Panc1 (cell line): ENCODE measurements at regions not wholly inside any gene's neighbourhood (a gene's known extent, or its start where the extent isn't known, plus 50 kb on each side); places are given as distances from the start of the nearest gene placed in this dataset.

Experiments
- TCF7L2 ChIP-seq: IDR thresholded peaks from 2 replicates; pipeline ENCODE4 v1.6.1; 2011; ENCODE audit warnings: mild to moderate bottlenecking, low read depth, low read length, inconsistent platforms
- TF ChIP-seq, protein P1 (sequence below), 2 experiments: IDR thresholded peaks; 2 replicates each; pipeline ENCODE4 v1.6.1; 2011 to 2012; ENCODE audit warnings: low read depth in 2 of 2, control low read depth in 1 of 2, low read length in 1 of 2, mild to moderate bottlenecking in 1 of 2, moderate library complexity in 1 of 2; ENCODE audit not compliant: insufficient read depth in 1 of 2
- TF ChIP-seq, protein P2 (sequence below): fragments of 450-650 bp; IDR thresholded peaks from 2 replicates; pipeline ENCODE4 v1.5.1; 2017; ENCODE audit warnings: mild to moderate bottlenecking

GRCh38 chr2:53569957-53570727 is 197.5 kb upstream of the CHAC2 start:
- TF ChIP-seq, protein P1, sequence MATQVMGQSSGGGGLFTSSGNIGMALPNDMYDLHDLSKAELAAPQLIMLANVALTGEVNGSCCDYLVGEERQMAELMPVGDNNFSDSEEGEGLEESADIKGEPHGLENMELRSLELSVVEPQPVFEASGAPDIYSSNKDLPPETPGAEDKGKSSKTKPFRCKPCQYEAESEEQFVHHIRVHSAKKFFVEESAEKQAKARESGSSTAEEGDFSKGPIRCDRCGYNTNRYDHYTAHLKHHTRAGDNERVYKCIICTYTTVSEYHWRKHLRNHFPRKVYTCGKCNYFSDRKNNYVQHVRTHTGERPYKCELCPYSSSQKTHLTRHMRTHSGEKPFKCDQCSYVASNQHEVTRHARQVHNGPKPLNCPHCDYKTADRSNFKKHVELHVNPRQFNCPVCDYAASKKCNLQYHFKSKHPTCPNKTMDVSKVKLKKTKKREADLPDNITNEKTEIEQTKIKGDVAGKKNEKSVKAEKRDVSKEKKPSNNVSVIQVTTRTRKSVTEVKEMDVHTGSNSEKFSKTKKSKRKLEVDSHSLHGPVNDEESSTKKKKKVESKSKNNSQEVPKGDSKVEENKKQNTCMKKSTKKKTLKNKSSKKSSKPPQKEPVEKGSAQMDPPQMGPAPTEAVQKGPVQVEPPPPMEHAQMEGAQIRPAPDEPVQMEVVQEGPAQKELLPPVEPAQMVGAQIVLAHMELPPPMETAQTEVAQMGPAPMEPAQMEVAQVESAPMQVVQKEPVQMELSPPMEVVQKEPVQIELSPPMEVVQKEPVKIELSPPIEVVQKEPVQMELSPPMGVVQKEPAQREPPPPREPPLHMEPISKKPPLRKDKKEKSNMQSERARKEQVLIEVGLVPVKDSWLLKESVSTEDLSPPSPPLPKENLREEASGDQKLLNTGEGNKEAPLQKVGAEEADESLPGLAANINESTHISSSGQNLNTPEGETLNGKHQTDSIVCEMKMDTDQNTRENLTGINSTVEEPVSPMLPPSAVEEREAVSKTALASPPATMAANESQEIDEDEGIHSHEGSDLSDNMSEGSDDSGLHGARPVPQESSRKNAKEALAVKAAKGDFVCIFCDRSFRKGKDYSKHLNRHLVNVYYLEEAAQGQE (IDR thresholded peaks at IDR 0.05; ENCODE audit: insufficient read depth in 1 of 2, low read depth in 2 of 2, low read length in 1 of 2), result no peak
- TF ChIP-seq, protein P2, sequence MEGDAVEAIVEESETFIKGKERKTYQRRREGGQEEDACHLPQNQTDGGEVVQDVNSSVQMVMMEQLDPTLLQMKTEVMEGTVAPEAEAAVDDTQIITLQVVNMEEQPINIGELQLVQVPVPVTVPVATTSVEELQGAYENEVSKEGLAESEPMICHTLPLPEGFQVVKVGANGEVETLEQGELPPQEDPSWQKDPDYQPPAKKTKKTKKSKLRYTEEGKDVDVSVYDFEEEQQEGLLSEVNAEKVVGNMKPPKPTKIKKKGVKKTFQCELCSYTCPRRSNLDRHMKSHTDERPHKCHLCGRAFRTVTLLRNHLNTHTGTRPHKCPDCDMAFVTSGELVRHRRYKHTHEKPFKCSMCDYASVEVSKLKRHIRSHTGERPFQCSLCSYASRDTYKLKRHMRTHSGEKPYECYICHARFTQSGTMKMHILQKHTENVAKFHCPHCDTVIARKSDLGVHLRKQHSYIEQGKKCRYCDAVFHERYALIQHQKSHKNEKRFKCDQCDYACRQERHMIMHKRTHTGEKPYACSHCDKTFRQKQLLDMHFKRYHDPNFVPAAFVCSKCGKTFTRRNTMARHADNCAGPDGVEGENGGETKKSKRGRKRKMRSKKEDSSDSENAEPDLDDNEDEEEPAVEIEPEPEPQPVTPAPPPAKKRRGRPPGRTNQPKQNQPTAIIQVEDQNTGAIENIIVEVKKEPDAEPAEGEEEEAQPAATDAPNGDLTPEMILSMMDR, result peak; percentile 25; the same call in 1 of the 2 replicates
- no peak for TF ChIP-seq TCF7L2
